ENCODE measurements at regions not wholly inside any gene's neighbourhood (a gene's known extent, or its start where the extent isn't known, plus 50 kb on each side); places are given as distances from the start of the nearest gene placed in this dataset.

GRCh38 chr5:158284242-158284641 lies 425.3 kb upstream of the CLINT1 start:
- no peak for DNase-seq

GRCh38 chr5:158283397-158283796 lies 424.5 kb upstream of the CLINT1 start:
- no peak for DNase-seq

DNA sequence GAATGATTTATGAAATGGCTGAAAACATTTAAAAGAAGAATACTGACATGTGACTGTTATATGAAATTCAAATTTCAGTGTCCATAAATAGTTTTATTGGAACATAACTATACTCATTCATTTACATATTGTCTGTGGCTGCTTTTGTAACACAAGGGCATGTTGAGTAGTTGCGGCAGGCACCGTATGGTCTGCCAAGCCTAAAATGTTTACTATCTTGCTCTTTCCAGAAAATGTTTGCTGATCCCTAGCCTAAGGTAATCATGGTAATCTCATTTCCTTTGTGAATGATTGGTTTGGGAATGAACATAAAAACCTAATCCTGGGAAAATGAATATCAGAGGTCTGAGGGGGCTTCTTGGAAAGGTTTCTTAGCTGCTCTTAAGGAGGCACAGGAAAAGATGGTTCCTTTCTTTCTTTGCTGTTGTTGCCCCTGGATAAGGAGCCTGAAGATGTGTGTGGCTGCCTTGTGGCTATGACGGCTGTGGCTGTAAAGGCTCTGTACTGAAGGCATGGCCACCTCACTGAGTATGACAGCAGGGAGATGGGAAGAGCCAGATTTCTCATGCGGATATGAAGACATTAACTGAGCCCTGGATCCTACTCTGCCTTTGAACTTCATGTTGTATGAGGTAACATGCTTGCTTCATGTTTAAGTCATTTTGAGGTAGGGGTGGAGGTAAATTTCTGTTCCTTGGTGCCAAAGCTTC lies 419.4 kb upstream of the CLINT1 start:
- DNase-seq, result no peak

GRCh38 chr5:158277276-158277675 lies 418.3 kb upstream of the CLINT1 start:
- no peak for DNase-seq

DNA sequence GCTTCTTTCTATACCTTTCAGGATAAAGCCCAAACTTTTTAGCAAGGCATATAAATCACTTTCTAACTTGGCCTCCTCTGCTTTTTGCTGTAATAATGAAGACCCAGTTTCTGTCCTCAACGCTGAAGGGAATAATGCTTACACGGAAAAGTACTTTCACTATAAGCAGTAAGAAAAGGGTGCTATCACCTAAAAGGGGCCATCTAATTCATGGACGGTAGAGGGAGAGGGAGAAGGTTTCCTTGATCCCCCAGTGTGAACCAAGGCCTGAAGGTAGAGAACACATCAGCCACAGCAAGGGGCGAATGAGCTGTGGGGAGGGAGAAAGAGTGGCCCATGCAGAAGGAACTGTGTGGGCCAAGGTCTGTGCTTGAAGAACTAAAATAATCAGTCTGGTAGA lies 417.7 kb upstream of the CLINT1 start:
- DNase-seq, result no peak

DNA sequence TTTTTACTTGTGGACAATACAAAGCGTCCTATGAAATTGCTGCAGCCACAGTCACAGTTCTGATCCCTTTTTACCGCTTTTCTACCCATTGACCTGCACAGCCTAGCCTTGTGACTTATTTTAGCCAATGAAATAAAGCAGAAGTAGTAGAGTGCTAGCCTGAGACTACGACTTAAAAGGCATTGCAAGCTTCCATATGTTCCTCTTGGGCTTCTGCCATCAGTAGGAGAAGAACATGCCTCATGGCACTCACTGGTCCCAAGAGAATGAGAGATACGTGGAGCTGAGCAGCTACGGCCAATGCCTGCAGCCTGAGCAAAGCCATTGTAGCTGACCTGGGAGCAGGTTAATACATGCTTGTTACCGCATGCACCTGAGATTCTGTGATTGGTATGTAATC lies 416.6 kb upstream of the CLINT1 start:
- no peak for DNase-seq

- DNase-seq, result no peak
These were observed 414.1 kb upstream of the CLINT1 start for GRCh38 chr5:158273035-158273434.

- DNase-seq, result no peak
These were observed 413.5 kb upstream of the CLINT1 start for GRCh38 chr5:158272409-158272808.

DNA sequence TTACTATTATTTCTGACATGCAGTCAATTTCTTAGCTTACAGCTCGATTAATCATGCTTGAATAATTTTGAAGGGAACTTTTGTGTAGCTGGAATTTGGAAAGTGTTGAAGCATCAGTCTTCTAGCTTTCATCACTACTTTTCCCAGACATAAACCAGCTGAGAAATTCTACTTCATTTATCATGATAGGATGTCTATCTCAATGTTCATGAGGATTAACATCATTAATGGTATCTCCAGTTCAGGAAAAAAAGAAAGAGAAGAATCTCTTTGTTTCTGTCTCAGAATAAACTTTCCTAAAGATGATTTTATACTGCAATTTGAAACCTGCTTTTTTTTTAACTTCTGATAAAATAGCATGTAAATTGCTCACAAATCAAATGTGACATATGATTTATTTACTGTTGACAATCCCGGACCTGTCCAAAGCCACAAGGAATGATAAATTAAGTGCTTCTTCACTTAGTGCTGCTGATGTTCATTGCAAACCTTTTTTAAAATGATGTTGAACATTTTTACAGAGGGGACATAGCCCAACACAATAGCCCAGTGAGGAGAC lies 412.1 kb upstream of the CLINT1 start:
- DNase-seq, result no peak

GRCh38 chr5:158268286-158268685 lies 409.3 kb upstream of the CLINT1 start:
- DNase-seq, result no peak

DNA sequence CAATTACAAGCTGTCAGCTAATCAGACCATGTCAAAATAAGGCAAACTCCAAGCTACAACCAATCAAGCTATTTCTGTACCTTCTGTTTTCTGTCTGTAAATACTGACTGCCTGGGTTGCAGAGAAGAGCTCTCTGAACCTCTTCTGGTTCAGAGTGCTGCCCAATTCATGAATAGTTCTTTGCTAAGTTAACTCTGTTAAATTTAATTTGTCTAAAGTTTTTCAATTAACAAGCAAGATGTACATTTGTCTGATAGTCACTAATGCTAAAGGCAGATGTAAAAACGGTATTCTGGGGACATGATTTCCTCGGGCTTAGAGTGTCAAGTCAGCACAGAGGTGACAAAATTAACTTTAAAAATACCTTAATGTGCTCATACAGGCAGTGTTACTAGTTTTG lies 408.3 kb upstream of the CLINT1 start:
- DNase-seq, result no peak

- no peak for DNase-seq
These were observed 407.2 kb upstream of the CLINT1 start for GRCh38 chr5:158265931-158266700.

DNA sequence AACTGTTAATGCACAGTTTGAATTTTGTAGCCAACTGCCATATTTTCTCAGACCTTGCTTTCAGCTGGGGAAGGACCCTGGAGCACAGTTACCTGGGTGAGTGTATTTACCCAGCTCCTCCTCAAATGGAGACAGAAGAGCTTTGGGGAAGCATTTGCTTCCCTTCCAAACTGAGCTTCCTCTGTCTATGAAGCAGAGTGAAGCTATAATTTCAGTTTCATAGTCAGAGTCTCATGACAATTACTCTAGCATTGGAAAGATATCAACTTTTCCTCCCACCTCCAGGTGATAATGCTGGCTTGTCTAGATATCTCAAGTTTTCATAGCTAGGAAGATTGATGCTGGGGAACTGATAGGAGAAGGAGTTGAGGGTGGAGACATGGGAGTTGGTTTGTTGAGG lies 406.4 kb upstream of the CLINT1 start:
- DNase-seq, result no peak

DNA sequence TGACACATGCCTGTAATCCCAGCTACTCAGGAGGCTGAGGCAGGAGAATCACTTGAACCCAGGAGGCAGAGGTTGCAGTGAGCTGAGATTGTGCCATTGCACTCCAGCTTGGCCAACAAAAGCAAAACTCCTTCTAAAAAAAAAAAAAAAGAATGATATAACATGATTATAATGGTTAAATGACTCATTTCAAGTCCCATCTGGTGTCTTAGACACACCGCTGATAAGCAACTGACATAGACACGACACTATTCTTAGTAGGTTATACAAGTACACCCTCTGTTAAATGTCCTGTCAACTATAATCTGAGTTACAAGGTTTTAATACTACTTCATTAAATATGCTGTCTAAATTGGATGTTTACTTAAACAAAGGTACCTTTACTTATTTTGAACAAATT lies 405.3 kb upstream of the CLINT1 start:
- no peak for DNase-seq

DNA sequence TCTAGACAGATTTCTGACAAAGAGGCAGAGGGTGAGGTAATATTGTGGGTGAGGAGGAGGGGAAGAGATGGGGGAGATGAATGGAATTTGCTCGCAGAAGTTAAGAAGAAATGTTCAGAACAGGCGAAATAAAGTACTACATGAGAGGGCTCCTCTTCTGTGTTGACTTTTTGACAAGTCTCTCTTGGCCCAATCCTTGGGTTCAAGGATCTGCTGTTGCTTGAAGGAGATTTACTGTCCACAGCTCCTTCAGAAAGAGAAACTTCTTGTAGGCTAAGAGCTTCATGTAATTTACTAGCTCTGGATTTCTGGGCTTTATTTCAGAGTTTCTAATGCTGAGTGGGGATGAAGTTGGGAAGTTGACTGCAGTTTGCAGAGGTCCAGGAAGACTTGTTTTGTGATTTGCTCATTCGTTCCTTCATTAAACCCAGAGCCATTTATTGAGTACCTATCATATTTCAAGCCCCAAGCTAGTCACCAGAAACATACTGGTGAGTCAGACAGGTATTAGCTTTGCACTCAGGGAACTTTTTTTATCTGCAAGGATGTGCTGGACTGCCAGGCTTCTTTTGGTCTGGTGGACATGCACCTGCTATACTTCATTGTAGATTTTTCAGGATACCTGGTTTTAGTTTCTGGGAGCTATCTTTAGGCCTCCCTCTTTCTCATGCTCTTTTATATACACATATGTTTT lies 402.9 kb upstream of the CLINT1 start:
- no peak for DNase-seq

- no peak for DNase-seq
These were observed 397.2 kb upstream of the CLINT1 start for GRCh38 chr5:158256096-158256495.

DNA sequence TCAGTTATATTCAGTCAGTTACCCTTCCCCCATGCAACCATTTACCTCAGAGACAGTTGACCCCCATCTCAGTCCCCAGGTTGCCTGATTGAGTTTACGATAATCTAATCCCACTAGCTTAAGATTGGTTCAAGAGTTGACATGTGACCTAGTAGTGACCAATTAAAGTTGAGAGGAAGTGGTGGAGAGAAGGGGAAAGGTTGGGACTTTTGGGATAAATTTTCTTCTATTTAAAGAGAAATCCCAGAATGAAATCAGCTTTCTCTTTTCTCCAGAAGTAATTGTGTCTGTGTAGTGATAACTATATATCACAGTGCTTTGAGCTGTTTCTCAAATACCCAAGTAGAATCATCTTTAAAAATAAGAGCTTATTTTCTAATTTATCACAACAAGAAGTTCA lies 396.7 kb upstream of the CLINT1 start:
- DNase-seq, result no peak

GRCh38 chr5:158246661-158247060 lies 387.7 kb upstream of the CLINT1 start:
- DNase-seq, result no peak

DNA sequence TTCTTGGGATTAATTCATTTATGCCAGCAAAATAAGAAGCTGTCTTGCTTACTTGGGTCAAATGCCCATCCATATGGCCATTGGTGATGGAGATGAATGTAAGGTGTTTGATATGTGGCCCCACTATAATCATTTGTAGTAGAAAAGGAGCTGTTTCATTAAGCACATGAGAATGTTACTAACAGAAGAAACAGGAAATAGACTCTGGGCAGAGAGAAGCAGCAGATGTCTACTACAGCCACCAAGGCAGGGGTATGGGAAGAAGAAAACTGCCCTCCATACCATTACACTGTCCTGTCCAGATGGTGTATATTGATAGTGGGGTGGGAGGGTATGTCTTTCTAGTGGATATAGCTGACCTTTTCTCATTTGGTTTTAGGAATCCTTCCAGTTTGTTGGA lies 386.6 kb upstream of the CLINT1 start:
- no peak for DNase-seq

DNA sequence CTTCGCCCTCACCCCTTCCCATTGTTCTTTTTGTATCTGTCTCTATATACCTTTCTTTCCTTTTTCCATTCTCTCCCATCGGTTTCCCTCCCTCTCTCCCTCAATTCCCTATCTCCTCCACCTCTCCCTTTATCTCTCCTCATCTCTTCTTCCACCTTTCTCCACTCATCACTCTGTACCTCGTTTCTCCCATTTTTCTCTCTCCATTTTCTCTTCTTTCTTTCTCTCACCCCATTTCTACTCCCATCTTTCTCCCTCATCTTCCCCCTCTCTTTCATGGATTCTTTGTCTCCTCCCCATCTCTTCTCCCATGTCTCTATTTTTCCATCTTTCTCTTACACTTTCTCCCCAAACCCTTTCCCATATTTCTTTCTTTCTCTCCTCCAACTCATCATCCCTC lies 385.9 kb upstream of the CLINT1 start:
- no peak for DNase-seq

DNA sequence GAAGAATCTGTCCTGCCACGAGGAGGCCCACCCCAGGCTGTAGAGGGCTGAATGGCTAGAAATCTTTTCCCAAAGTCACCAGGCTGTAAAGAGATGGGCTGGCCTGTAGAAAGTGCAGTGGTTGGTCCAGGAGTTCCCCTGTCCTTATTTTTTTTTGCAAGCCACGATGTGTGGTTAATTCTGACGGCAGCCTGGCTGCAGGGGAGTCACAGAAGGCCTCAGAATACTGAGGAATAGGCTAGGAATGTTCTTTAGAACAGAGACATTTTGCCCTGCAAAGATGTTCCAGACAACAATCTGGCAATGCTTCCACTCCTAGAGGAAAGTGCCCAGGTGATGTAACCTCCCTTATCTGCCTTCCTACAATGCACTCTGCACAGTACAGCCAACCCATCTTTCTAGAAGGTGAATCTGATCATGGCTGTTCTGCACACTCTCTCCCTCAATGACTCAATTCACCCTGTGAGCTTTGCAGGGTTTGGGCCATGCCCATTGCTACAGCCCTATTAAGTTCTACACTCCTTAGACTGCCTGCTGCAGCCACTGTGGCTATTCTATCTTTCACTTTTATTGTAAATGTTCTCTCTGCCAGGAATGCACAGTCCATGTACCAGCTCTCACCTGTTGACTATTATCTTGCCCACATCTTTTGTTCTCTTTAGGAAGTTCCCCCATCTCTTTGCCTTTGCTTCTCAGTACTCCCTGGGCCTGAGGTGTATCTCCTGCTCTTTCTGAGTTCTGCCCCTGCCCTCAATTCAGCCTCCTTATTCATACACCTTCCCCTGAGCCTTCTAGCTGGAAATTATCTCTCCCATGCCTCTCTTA lies 377.8 kb upstream of the CLINT1 start:
- DNase-seq, result no peak

- peak; percentile 30 for DNase-seq
These were observed 376.2 kb upstream of the CLINT1 start for GRCh38 chr5:158235159-158235547.
